ENCODE measurements at regions not wholly inside any gene's neighbourhood (a gene's known extent, or its start where the extent isn't known, plus 50 kb on each side); places are given as distances from the start of the nearest gene placed in this dataset.

- WGBS (ENCODE audit: extremely low coverage, insufficient coverage, low lambda C conversion rate) = no CpG with 5 or more reads among the region's 5 CpGs
- no peaks in the 10 kb centered on the region for H3K36me3 ChIP-seq (ENCODE audit: control insufficient read depth, insufficient read depth, low read length)
- H3K27ac ChIP-seq (ENCODE audit: low read depth, low read length) = no peak overlapping the region
- H3K56ac ChIP-seq (ENCODE audit: low read length) = no peak overlapping the region
- no peak overlapping the region for H3K9ac ChIP-seq (ENCODE audit: low read length)
- H2AK5ac ChIP-seq (ENCODE audit: low read length) = no peak overlapping the region
- no peak overlapping the region for H4K5ac ChIP-seq (ENCODE audit: low read length)
- H3K4me1 ChIP-seq (ENCODE audit: control insufficient read depth, low read depth, low read length) = no peaks in the 10 kb centered on the region
- H4K8ac ChIP-seq (ENCODE audit: low read depth, low read length) = no peak overlapping the region
- DNase-seq = no peak
- no peaks in the 10 kb centered on the region for H3K79me1 ChIP-seq (ENCODE audit: low read length)
- no peak overlapping the region for H2BK120ac ChIP-seq (ENCODE audit: low read depth, low read length)
- no peak overlapping the region for H3K4me2 ChIP-seq (ENCODE audit: low read length)
- H3K4ac ChIP-seq (ENCODE audit: low read depth, low read length) = no peak overlapping the region
- no peak overlapping the region for H3K18ac ChIP-seq (ENCODE audit: low read length)
- no peaks in the 10 kb centered on the region for H3K27me3 ChIP-seq (ENCODE audit: insufficient read depth, low read length, poor library complexity)
- no peak overlapping the region for H2BK5ac ChIP-seq (ENCODE audit: low read length)
- H3K23ac ChIP-seq (ENCODE audit: low read length) = no peak overlapping the region
- no peaks in the 10 kb centered on the region for H3K79me2 ChIP-seq (ENCODE audit: control insufficient read depth, insufficient read depth, low read length)
- H3K4me3 ChIP-seq (ENCODE audit: low read length) = no peak overlapping the region
- no peak overlapping the region for H2BK15ac ChIP-seq (replicated peaks; ENCODE audit: low read depth)
Measured at GRCh38 chr13:37366044-37366770, 232.4 kb downstream of the POSTN start.

- H3K27me3 ChIP-seq (ENCODE audit: insufficient read depth, low read length, poor library complexity) = no peaks in the 10 kb centered on the region
- no peak overlapping the region for H4K8ac ChIP-seq (ENCODE audit: low read depth, low read length)
- H3K18ac ChIP-seq (ENCODE audit: low read length) = no peak overlapping the region
- no peaks in the 10 kb centered on the region for H3K79me2 ChIP-seq (ENCODE audit: control insufficient read depth, insufficient read depth, low read length)
- no peak overlapping the region for H2BK15ac ChIP-seq (replicated peaks; ENCODE audit: low read depth)
- WGBS (ENCODE audit: extremely low coverage, insufficient coverage, low lambda C conversion rate) = no CpG with 5 or more reads among the region's 2 CpGs
- H3K4me2 ChIP-seq (ENCODE audit: low read length) = no peak overlapping the region
- no peak overlapping the region for H2BK5ac ChIP-seq (ENCODE audit: low read length)
- H3K79me1 ChIP-seq (ENCODE audit: low read length) = no peaks in the 10 kb centered on the region
- H2AK5ac ChIP-seq (ENCODE audit: low read length) = no peak overlapping the region
- H3K9ac ChIP-seq (ENCODE audit: low read length) = no peak overlapping the region
- H2BK120ac ChIP-seq (ENCODE audit: low read depth, low read length) = no peak overlapping the region
- no peak overlapping the region for H3K56ac ChIP-seq (ENCODE audit: low read length)
- no peak overlapping the region for H3K4me3 ChIP-seq (ENCODE audit: low read length)
- no peaks in the 10 kb centered on the region for H3K4me1 ChIP-seq (ENCODE audit: control insufficient read depth, low read depth, low read length)
- no peak overlapping the region for H3K4ac ChIP-seq (ENCODE audit: low read depth, low read length)
- no peak overlapping the region for H4K5ac ChIP-seq (ENCODE audit: low read length)
- no peaks in the 10 kb centered on the region for H3K36me3 ChIP-seq (ENCODE audit: control insufficient read depth, insufficient read depth, low read length)
- DNase-seq = no peak
- H3K27ac ChIP-seq (ENCODE audit: low read depth, low read length) = no peak overlapping the region
- no peak overlapping the region for H3K23ac ChIP-seq (ENCODE audit: low read length)
Measured at GRCh38 chr13:37365496-37365895, 233.1 kb downstream of the POSTN start.

GRCh38 chr13:37364956-37365355 is 233.6 kb downstream of the POSTN start:
- Histone ChIP-seq H2BK5ac (ENCODE audit: low read length) (no peak overlapping the region), H3K36me3 (ENCODE audit: control insufficient read depth, insufficient read depth, low read length) (no peaks in the 10 kb centered on the region), H2AK5ac (ENCODE audit: low read length) (no peak overlapping the region), H3K56ac (ENCODE audit: low read length) (no peak overlapping the region), H4K5ac (ENCODE audit: low read length) (no peak overlapping the region), H3K4ac (ENCODE audit: low read depth, low read length) (no peak overlapping the region), H2BK120ac (ENCODE audit: low read depth, low read length) (no peak overlapping the region), H3K23ac (ENCODE audit: low read length) (no peak overlapping the region), H3K79me1 (ENCODE audit: low read length) (no peaks in the 10 kb centered on the region), H2BK15ac (replicated peaks; ENCODE audit: low read depth) (no peak overlapping the region), H3K4me2 (ENCODE audit: low read length) (no peak overlapping the region), H3K9ac (ENCODE audit: low read length) (no peak overlapping the region), H4K8ac (ENCODE audit: low read depth, low read length) (no peak overlapping the region), H3K4me1 (ENCODE audit: control insufficient read depth, low read depth, low read length) (no peaks in the 10 kb centered on the region), H3K27me3 (ENCODE audit: insufficient read depth, low read length, poor library complexity) (no peaks in the 10 kb centered on the region), H3K4me3 (ENCODE audit: low read length) (no peak overlapping the region), H3K27ac (ENCODE audit: low read depth, low read length) (no peak overlapping the region), H3K79me2 (ENCODE audit: control insufficient read depth, insufficient read depth, low read length) (no peaks in the 10 kb centered on the region), H3K18ac (ENCODE audit: low read length) (no peak overlapping the region)
- DNase-seq = no peak
- WGBS (ENCODE audit: extremely low coverage, insufficient coverage, low lambda C conversion rate) = no CpG with 5 or more reads among the region's 2 CpGs

GRCh38 chr13:37364007-37364406 is 234.6 kb downstream of the POSTN start:
- no peak overlapping the region for H3K9ac ChIP-seq (ENCODE audit: low read length)
- H4K5ac ChIP-seq (ENCODE audit: low read length) = no peak overlapping the region
- H2BK5ac ChIP-seq (ENCODE audit: low read length) = no peak overlapping the region
- H3K4me3 ChIP-seq (ENCODE audit: low read length) = no peak overlapping the region
- H3K79me2 ChIP-seq (ENCODE audit: control insufficient read depth, insufficient read depth, low read length) = no peaks in the 10 kb centered on the region
- H3K23ac ChIP-seq (ENCODE audit: low read length) = no peak overlapping the region
- no peaks in the 10 kb centered on the region for H3K4me1 ChIP-seq (ENCODE audit: control insufficient read depth, low read depth, low read length)
- no peaks in the 10 kb centered on the region for H3K27me3 ChIP-seq (ENCODE audit: insufficient read depth, low read length, poor library complexity)
- no peak overlapping the region for H3K4ac ChIP-seq (ENCODE audit: low read depth, low read length)
- no peak overlapping the region for H3K56ac ChIP-seq (ENCODE audit: low read length)
- H3K36me3 ChIP-seq (ENCODE audit: control insufficient read depth, insufficient read depth, low read length) = no peaks in the 10 kb centered on the region
- no peak overlapping the region for H2BK15ac ChIP-seq (replicated peaks; ENCODE audit: low read depth)
- H3K4me2 ChIP-seq (ENCODE audit: low read length) = no peak overlapping the region
- WGBS (ENCODE audit: extremely low coverage, insufficient coverage, low lambda C conversion rate) = no CpG with 5 or more reads among the region's 1 CpG
- DNase-seq = no peak
- no peak overlapping the region for H2BK120ac ChIP-seq (ENCODE audit: low read depth, low read length)
- no peak overlapping the region for H3K18ac ChIP-seq (ENCODE audit: low read length)
- H3K79me1 ChIP-seq (ENCODE audit: low read length) = no peaks in the 10 kb centered on the region
- no peak overlapping the region for H4K8ac ChIP-seq (ENCODE audit: low read depth, low read length)
- H2AK5ac ChIP-seq (ENCODE audit: low read length) = no peak overlapping the region
- H3K27ac ChIP-seq (ENCODE audit: low read depth, low read length) = no peak overlapping the region

- Histone ChIP-seq H4K8ac (ENCODE audit: low read depth, low read length) (no peak overlapping the region), H3K4me3 (ENCODE audit: low read length) (no peak overlapping the region), H2BK5ac (ENCODE audit: low read length) (no peak overlapping the region), H3K18ac (ENCODE audit: low read length) (no peak overlapping the region), H3K27me3 (ENCODE audit: insufficient read depth, low read length, poor library complexity) (no peaks in the 10 kb centered on the region), H3K4me1 (ENCODE audit: control insufficient read depth, low read depth, low read length) (no peaks in the 10 kb centered on the region), H2BK120ac (ENCODE audit: low read depth, low read length) (no peak overlapping the region), H3K27ac (ENCODE audit: low read depth, low read length) (no peak overlapping the region), H3K79me1 (ENCODE audit: low read length) (no peaks in the 10 kb centered on the region), H2BK15ac (replicated peaks; ENCODE audit: low read depth) (no peak overlapping the region), H3K9ac (ENCODE audit: low read length) (no peak overlapping the region), H3K79me2 (ENCODE audit: control insufficient read depth, insufficient read depth, low read length) (no peaks in the 10 kb centered on the region), H3K4me2 (ENCODE audit: low read length) (no peak overlapping the region), H2AK5ac (ENCODE audit: low read length) (no peak overlapping the region), H3K23ac (ENCODE audit: low read length) (no peak overlapping the region), H3K56ac (ENCODE audit: low read length) (no peak overlapping the region), H3K36me3 (ENCODE audit: control insufficient read depth, insufficient read depth, low read length) (no peaks in the 10 kb centered on the region), H4K5ac (ENCODE audit: low read length) (no peak overlapping the region), H3K4ac (ENCODE audit: low read depth, low read length) (no peak overlapping the region)
- no CpG with 5 or more reads among the region's 3 CpGs for WGBS (ENCODE audit: extremely low coverage, insufficient coverage, low lambda C conversion rate)
- DNase-seq = no peak
Measured at GRCh38 chr13:37361608-37362007, 237.0 kb downstream of the POSTN start.

- DNase-seq = no peak
- Histone ChIP-seq H3K18ac (ENCODE audit: low read length) (no peak overlapping the region), H4K8ac (ENCODE audit: low read depth, low read length) (no peak overlapping the region), H3K4me1 (ENCODE audit: control insufficient read depth, low read depth, low read length) (no peaks in the 10 kb centered on the region), H3K79me1 (ENCODE audit: low read length) (no peaks in the 10 kb centered on the region), H2BK15ac (replicated peaks; ENCODE audit: low read depth) (no peak overlapping the region), H3K23ac (ENCODE audit: low read length) (no peak overlapping the region), H3K9ac (ENCODE audit: low read length) (no peak overlapping the region), H3K56ac (ENCODE audit: low read length) (no peak overlapping the region), H2BK120ac (ENCODE audit: low read depth, low read length) (no peak overlapping the region), H4K5ac (ENCODE audit: low read length) (no peak overlapping the region), H2AK5ac (ENCODE audit: low read length) (no peak overlapping the region), H3K27ac (ENCODE audit: low read depth, low read length) (no peak overlapping the region), H3K4me3 (ENCODE audit: low read length) (no peak overlapping the region), H3K4ac (ENCODE audit: low read depth, low read length) (no peak overlapping the region), H3K4me2 (ENCODE audit: low read length) (no peak overlapping the region), H2BK5ac (ENCODE audit: low read length) (no peak overlapping the region), H3K36me3 (ENCODE audit: control insufficient read depth, insufficient read depth, low read length) (no peaks in the 10 kb centered on the region), H3K79me2 (ENCODE audit: control insufficient read depth, insufficient read depth, low read length) (no peaks in the 10 kb centered on the region), H3K27me3 (ENCODE audit: insufficient read depth, low read length, poor library complexity) (no peaks in the 10 kb centered on the region)
- no CpG with 5 or more reads among the region's 2 CpGs for WGBS (ENCODE audit: extremely low coverage, insufficient coverage, low lambda C conversion rate)
Measured at GRCh38 chr13:37360556-37360955, 238.0 kb downstream of the POSTN start.

All from mesendoderm (in vitro differentiated cells).